ENCODE measurements at regions not wholly inside any gene's neighbourhood (a gene's known extent, or its start where the extent isn't known, plus 50 kb on each side); places are given as distances from the start of the nearest gene placed in this dataset.

DNA sequence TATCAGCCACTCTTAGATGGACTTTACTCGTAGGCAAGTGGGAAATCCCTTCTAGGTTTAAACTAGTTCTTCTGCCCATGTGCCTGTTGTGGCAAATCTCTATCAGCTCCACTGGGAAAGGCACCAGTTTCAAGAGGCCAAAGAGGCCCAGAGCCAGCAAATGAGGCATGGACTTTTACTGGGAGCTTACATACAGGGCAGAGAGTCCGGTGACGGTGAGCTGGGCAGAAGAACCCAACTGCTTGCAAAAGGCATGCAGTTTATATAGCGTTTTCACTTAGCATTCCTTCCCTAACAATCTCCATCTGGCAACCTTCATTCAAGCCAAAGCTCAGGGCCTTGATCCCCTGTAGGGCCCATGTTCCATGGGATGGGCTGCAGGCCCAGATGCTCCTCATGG is 93.0 kb upstream of the C3orf80 start:
- DNase-seq = no peak

DNA sequence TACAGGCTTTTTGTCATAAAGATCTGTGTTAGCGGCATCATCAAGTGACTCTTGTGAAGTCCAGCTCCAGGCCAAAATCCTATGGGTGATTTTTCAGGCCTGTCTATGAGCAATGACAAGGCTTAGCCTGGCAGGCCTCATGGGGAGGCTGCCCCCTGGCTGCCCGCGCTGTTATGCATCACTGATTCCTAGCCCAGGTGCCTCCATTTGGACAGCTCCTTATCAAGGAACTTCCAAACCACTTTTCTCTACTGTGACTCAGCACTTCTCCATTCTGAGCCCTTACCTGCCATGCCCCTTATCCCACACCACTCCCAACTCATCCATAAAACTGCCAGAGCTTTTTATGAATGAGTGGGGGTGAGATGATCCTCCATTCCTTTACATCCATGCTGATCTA is 91.5 kb upstream of the C3orf80 start:
- peak in 1 of 4 experiments; percentile 31 for DNase-seq

DNA sequence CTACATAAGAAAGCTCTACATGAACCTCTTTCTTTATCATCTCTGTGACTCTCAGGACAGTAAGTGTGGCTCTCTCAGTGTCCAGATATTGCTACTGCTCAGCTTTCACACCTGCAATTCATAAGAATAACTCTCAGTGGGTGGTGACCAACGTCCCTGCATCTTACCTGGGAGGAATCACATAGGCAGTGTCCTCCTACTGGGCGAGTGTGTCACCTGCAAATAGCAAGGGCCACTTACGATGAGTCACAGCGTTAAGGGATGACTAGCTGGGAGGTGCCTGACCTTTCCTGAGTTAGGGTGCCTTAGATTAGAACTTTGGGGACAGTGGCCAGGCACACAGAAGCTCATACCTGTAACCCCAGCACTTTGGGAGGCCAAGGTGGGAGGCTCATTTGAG is 90.8 kb upstream of the C3orf80 start:
- DNase-seq = peak in 1 of 4 experiments; percentile 22

DNA sequence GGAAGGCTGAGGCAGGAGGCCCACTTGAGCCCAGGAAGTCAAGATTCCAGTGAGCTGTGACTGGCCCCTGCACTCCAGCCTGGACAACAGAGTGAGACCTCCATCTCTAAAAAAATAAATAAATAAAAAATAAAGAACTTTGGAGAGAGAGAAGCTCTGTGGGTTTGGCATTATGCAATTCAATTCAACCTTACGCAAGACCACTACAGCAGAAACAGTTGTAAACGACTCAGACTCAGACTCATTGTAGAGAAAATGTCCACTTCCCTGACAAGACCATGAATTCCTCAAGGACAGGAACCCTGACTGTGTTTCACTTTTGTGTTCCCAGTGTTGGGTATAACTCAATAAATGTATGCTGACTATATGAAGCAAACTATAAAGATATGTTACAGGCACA is 90.3 kb upstream of the C3orf80 start:
- peak; percentile 74 to 92 (median 87) for DNase-seq

DNA sequence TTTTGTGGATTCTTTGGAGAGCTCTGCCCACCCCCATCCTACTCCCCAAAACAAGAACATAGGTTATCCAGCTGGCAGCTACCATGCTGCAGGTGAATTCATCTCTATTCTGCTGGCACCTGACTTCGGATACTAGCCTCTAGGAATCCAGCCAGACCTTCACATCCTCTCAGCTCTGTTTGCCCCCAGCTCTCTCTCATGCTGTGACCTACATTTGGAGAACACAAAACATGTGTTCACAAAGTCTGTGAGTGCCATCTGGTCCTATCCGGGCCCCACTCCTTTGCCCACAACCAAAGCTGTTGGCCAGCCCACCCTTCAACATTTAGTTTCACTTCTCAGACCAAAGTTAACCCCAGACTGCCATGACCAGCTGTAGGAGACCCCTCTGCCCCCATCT is 89.4 kb upstream of the C3orf80 start:
- DNase-seq = no peak

DNA sequence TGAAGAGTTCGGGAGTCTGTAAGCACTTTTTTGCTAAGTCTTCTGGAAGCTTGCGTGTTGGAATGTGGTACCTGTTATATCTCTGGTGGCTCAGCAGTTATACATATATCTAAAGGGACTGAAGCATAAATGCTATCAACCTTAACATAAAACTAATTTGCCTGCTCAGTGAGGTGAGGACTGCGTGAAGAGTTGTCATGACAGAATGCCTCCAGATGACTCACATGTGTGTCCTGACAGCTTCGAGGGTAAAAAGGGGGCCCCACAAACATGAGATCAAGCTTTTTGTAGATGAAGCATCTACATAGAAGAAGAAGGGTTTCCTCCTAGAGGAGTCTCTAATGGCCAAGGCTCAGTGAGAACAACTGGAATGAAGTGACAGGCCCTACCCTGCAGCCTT is 88.8 kb upstream of the C3orf80 start:
- DNase-seq = no peak

DNA sequence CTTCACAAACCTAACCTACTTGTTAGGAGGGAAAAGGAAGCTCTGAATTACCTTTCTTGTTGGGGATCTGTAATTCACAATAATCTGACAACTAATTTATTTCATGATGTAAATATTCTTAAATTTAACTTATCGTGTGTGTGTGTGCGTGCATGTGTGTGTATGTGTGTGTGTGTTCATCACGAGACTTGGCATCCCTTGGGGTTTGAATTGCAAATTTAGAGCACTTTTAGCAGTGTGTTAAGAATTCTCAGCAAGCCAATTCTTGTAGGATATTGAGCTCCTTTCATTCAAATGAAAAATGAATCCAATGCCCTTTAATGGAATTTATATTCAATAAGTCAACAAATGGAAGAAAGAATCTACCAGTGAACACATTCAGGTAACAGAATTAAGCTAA is 85.9 kb upstream of the C3orf80 start:
- no peak for DNase-seq

DNA sequence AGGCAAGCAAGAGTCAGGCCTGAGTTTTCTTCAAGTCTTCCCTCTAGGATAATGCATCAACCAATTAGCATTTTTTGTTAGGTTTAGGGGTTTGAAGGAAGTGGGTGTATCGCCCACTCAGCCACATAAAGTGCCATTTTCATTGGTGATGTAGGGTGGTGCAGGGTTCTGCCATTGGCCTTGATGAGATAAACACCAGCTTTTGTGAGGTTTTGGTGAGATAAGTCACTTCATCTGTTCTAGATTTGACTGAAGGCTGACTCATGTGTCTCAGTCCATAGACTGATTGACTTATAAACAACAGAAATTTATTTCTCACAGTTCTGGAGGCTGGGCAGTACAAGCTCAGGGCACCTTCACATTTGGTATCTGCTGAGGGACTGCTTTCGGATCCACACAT is 84.5 kb upstream of the C3orf80 start:
- DNase-seq = peak in 1 of 4 experiments; percentile 17

DNA sequence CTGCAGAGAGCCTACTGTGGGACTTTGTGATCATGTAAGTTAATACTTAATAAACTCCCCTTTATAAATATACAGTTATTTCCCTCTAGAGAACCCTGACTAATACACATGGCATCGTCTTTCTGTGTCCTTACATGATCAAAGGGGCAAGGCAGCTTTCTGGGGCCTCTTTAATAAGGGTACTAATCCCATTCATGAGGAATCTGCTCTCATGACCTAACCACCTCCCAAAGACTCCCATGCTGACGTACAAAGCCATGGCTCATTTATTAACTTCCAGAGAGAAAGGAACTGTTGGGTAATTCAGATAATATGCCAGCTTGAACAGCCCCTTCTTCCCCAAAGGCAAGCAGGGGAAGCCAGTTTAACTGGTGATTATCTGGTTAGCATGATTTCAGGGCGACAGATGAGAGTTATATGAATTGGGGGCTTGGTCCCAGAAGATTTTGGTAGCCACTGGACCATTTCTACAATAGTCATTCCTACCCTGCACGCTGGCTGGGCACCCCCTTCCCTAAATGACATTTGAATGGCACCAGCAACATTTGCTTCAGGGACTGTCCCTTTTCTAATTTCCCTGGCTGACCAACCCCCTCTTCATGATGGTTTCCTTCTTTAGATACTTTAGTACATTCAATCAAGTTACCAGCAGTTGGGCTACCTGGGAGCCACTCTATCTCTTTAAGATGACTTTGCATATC is 83.6 kb upstream of the C3orf80 start:
- DNase-seq = peak in 2 of 4 experiments; percentile 19 to 33

DNA sequence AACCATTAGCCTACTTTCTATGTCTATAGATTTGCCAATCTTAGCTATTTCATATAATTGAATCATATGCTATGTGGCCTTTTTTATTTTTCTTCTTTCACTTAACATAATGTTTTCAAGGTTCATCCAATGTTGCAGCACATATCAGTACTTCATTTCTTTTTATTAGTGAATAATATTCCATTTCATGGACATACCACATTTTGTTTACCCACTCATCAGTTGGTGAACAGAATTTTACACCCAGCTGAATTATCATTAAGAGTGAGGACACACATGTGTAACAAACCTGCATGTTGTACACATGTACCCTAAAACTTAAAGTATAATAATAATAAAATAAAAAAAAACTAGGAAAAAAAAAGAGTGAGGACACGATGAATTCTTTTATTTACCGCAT is 81.7 kb upstream of the C3orf80 start:
- DNase-seq = no peak

DNA sequence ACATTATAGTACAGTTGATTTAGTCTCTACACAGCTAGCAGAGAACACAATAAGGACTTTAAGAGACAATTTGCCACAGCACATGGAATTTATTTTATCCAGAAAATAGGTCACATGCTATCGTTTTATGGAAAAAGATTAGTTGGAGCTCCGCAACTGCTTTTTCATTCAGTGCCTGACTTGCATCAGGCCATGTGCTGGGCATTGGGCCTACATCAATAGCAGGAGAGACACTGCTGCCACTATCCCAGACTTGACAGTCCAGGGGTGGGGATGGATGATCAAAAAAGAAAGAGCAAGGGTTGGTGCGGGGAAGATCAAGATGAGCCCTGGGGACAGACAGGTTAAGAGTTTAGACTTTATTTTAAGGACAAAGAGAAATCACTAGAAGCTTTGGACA is 75.2 kb upstream of the C3orf80 start:
- DNase-seq = no peak

DNA sequence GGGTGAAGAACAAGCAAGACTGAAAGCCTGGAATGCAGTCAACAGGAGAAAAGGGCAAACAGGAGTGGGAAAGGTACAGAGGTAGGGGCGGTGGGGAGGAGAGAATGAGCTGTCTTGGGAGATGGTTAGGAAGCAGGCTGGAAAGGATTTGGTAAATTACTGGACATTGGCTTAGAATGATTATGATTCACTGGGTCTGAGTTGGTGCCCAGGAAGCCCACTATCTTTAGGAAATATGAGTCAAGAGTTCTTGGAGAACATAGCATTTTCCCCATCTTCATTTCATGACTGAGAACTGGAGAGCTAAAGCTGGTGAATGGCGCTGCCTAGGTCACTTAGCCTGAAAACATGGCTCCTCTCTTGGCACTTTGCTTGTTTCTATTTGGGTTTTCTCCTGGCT is 74.7 kb upstream of the C3orf80 start:
- DNase-seq = no peak

DNA sequence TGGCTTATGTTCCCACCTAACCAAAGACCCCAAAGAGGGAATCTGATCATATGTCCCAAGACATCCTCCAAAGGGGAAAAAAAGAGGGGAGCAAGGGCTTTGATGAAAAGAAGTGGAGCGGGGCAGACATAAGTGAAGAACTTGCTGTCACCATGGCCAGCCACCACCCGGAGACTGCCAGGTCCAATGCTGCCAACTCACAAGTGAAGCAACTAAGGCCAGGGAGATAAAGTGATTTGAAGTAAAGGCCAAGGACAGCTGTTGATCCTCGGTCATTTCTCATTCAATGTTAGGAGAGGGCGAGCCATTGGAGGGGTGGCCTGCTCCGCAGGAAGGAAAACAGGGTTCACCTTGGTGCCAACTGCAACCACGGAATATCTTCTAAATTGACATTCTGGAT is 72.6 kb upstream of the C3orf80 start:
- DNase-seq = no peak

DNA sequence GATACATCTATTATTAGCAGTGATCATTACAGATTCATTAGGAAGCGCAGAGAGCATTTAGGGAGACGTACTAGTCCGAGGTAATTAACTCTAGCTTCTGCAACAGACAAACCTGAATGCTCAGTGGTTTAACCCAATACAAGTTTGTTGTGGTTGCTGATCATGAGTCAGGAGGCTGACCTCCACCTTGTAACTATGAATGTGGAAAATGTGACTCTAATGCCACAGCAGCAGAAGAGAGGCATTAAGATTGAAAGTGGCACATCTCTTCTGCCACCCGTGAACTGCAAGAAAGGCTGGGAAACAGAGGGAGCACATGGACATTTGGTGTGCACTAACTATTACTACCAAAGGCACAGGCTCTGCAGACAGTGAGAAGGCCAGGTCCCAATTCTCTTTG is 71.2 kb upstream of the C3orf80 start:
- no peak for DNase-seq

DNA sequence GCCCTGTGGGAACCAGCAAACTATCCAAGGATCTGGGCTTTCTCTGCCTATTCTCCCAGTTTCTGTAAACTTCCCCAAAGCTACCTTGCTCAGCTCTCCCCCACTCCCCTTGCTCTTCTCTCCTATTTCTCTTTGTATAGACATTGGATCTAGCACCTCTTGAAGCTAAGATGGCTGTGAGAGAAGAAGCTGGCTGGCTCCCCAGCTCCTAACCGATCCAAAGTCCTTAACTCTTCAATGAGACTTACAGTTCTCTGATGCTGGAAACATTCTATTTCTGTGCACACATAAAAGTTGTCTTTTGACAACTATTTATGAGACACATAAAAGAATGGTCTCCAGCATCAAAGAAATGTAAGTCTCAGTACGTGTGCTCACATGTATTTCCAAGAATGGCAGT is 70.6 kb upstream of the C3orf80 start:
- no peak for DNase-seq

DNA sequence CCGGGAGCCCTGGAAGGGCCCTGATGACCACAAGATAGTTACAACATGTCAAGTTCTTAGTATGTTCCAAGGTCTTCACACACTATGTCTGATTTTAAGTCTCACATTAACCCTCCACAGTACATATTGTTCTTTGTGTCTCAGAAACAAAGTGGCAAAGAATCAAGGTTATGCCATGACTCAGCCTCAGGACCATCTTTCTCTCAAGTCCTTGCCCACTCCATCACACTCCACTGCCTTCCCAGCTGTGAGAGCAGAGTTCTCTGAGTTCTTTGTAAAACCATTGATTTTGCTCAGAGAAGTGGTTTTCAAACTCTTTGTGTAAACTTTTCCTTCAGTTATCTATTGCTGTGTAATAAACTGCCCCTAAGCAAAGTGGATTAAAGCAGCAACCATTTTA is 67.9 kb upstream of the C3orf80 start:
- no peak for DNase-seq

DNA sequence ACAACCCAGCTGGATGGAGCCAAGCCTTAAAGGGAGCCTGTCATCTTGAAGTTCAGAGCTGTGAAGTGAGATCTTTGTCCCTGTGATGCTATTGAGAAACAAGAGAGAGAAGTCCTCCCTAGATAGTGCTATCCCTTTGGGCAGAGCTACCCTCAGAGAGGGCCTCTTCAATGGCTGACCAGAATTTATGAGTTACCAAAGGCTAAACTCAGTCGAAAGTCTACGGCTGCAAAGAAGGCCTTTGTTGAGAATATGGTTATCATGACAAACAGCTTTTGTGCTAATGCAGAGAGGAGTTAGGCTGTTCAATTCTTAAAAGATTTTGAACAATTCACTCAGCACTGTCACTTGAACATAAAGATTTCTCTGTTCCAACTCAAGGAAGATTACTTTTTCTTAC is 65.9 kb upstream of the C3orf80 start:
- DNase-seq = no peak

DNA sequence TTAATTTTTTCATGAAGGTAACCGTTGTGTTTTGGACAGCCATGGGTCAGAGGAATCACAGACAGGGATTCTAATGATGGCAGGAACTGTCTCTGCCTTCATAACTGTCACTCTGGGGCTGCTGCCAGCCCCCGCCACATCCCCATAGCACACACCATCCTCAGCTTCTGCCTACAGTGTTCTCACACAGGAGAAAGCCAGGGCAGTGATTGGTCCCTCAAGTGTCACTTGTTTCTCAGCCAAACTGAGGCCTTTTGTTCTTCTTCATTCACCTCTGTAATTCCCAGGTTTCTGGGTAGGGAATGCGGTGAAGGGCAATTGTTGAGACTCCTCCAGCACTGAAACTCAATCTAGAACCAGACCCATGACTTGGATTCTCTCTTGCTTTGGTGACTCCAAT is 65.4 kb upstream of the C3orf80 start:
- no peak for DNase-seq

DNA sequence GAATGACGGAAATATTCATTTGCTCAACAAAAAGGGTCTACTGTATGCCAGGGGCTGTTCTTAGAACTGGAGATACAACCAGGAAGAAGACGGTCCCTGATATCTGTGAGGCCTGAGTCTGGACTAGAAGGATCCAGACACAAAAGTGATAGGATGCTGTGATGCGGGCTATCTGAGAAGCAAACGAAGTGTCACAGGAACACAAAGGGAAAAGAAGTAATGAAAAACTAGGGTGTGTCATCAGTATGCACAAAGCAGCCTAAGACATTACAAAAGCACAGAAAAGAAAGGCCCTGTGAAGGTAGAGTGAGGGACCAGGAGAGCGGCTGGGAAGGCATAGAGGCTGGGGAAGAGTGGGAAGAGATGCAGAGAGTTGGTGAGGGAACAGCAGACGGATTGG is 63.3 kb upstream of the C3orf80 start:
- no peak for DNase-seq

DNA sequence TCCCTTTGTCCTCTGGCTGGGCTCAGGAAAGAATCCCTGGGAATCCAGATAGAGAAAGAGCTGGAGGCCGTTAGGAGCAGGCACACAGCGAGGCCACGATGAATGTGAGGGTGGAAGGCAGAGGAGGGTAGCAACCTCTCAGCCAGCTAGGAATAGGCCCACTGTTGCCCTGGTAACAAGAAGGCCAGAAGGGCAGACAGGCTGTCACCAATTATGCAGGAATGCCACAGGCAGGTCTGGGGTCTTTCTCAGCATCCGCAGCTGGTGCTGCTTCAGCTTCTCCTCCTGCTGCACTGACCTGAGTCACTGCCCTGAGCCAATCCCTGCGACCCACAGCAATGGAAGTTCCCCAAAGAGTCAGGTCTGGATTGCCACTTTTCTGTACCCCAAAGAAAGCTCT is 62.8 kb upstream of the C3orf80 start:
- peak in 2 of 4 experiments; percentile 4 to 7 for DNase-seq

DNA sequence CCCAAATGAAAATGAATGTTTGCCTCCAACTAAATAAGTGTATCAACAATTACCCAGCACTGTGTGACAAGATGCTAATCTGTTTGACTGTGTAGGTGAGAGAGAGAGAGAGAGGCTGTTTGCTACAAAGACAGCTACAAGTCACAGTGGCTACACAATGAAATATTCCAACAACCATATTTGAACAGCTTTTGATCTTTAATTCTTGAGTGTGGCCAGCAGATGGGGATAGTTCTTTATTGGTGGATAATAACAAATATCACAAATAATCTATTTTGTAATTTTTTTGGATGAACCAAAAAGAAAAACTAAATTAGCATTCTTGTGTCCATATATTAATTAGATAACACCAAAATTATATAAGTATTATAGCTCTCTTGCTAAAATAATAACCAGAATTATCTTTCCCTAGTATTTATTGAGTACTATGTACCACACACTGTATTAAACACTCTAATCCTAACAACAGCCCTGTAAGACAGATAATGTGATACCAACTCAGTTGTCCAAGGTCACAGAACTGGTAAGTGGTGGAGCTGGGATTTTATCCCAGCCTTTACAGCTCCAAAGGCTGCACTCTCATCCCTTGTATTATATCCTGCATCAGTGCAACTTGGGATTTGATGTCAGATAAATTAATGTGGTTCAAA is 61.9 kb upstream of the C3orf80 start:
- peak in 3 of 4 experiments; percentile 32 to 65 (median 50) for DNase-seq

DNA sequence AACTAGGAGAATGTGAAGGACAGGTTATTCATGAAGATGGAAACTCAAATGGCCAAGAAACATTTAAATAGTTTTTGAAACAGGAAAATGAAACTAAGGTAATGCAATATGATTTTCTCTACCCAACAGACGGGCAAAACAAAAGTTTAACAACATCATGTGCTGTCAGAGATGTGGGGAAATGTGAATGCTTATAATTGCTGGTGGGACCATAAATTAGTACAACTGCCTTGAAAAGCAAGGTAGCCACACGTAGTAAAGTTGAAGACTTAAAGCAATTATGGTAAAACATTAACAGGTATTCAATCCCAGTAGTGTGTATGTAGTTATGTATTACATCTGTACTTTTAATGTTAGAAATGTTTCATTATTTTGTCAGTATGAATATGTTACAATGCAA is 57.0 kb upstream of the C3orf80 start:
- DNase-seq = no peak

DNA sequence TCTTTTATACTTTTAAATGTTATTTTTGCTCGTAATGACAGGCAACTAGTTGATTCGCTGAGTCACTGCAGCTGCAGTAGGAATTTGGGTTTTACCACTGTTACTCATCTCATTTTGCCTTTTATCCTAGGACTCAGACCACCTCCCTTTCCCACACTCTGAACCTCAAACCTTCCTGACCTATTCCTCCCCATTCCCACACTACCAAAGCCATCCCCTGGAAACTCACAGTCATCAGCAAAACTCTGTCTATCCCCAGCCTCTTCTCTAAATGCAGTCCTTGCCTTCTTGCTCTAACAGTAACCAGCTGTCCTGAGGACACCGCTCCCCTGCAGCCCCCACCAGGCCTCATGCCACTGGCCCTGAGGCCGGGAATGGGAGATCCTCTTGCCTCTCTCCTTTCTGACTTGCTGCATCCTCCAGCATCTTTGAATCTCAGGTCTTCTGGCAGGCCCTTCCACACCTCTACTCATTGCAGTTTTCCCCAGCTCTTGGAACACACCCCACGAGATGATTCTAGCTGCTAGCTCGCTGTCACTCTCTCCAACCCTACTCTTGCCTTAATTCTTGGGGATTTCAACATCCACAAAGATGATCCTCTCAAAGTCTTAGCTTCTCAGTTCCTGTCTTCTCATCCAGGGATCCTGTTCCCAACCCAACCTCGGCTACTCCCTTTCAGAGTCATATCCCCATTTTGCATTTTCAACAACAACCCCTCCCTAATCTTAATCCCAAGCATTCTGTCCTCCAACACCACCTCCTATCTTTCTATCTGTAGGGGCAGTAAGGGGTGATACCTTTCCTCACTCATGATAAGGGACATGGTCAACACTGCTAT is 55.9 kb upstream of the C3orf80 start:
- DNase-seq = no peak

Measured in suppressor macrophage (primary cell).